HG03439 (cell line): ENCODE measurements at regions not wholly inside any gene's neighbourhood (a gene's known extent, or its start where the extent isn't known, plus 50 kb on each side); places are given as distances from the start of the nearest gene placed in this dataset.
"Not testable (repeated sequence)": the region's sequence is repeated elsewhere in the genome, so short reads cannot be mapped to it uniquely, and the experiment has no call there.

Experiments
- ATAC-seq: cut with Tn5 transposase; IDR thresholded peaks from one replicate; pipeline ENCODE4 v1.9.1; 2021; ENCODE audit warnings: mild to moderate bottlenecking, moderate library complexity; ENCODE audit not compliant: unreplicated experiment

DNA sequence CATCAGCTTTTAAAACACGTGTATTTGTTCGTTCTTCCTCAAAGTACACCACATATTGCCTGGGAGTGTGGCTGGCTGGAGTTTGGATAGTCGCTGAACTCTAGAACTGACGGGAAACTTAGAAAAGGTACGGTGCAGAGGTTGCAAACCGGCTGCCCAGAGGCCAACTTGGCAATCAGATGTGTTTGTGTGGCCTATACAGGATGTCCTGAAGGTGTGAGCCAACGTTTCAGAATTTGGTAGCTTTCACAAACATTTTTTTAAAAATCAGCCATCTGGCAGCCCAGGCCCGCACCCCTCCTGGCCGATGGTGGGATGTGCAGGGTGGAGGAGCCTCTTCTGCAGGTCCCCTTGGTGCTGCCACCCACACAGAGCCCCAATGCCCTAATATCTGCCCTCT is 73.6 kb upstream of the SLC25A33 start:
- no peak for ATAC-seq

DNA sequence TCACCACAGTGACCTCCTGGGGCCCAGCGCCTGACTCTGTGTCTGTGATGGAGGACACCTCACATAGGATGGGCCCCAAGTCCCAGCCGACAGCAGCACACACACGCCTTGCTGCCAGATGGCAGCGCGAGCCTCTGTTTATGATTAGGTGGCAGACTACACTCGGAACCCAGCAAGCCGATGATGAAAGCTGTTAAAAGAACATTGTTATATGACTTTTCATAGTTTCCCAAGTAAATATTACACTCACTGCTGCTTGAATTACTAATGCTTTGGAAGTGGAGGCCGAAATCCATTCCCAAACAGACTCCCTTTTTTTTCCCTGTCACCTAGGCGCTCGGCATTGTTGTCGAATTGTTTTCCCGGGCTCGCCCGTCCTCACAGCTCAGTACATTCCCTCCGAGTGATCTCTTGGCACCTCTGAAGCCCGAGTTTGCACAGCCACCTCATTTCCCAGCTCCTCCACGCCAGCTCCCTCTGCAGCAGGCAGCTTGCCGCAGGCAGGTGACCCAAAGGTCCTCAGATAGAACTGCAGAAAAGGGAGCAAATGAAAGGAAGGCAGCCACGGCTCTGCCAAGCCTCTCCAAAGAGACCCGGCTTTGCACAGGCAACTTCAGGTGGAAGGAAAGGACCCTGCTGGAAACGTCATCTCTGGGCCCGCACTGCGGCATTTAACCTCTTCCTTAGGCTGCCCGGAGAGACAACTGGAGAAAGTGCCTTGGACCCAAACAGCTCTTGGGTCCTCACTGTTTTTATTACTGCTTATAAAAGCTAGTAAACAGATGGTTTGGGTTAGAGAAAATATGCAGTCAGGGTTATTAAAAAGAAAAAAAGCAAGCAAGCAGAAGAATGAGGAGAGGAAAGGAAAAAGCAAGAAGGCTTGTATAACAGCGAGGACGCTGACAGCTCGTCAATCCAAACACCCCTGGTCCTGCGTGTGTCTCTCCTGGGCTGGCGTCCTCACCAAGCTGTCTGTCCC is 72.2 kb upstream of the SLC25A33 start:
- no peak for ATAC-seq

DNA sequence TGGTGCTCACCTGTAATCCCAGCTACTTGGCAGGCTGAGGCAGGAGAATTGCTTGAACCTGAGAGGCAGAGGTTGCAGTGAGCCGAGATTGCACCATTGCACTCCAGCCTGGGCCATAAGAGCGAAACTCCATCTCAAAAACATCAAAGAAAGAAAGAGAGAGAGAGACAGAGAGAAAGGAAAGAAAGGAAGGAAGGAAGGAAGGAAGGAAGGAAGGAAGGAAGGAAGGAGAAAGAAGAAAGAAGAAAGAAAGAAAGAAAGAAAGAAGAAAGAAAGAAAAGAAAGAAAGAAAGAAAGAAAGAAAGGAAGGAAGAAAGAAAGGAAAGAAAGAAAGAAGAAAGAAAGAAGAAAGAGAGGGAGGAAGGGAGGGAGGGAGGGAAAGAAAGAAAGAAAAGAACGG is 69.4 kb upstream of the SLC25A33 start:
- not testable (repeated sequence) for ATAC-seq

DNA sequence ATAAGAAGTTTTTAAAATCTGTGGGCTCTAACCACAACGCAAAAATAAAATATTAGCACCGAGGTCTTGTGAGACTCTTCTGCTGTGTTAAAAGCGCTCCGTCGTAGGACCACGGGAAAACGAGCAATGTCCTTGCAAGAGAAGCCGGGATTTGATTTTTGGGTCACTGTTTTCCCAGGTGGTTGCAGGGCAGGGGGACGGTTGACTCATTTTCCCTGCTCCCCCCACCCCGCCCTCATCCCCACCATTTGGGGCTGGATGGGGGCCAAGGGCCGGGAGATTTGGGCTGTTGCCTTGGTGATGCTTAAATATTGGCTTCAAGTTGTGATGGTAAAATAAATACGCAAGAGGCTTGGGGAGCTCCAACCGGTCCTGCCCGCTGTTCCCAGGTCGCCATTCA is 67.6 kb upstream of the SLC25A33 start:
- ATAC-seq: no peak

DNA sequence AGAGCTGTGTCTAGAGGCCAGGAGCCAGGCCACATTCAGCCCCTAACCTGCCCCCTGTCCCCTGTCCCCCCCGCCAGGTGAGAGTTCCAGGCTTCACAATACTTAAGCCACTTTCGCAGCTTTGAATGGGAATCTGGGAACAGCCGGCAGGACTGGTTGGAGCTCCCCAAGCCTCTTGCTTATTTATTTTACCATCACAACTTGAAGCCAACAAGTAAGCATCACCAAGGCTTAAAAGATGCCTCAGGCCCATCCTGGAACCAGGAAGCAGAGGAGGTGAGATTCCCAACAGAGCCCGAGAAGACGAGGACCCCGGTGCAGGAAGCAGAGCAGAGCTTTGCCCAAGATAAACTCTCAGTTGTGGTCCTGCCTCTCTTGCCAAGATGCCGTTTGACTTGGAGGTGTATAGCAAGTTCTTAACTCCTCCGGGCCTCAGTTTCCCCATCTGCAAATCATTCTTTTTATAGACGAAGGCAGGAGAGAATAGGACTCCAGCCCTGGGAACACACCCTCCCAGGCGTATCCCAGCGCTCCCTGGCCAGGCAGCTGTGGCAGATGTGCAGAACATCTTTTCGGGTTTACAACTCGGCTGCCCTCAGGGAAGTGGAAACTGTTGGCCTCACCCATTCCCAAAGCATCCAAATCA is 66.8 kb upstream of the SLC25A33 start:
- ATAC-seq: no peak

DNA sequence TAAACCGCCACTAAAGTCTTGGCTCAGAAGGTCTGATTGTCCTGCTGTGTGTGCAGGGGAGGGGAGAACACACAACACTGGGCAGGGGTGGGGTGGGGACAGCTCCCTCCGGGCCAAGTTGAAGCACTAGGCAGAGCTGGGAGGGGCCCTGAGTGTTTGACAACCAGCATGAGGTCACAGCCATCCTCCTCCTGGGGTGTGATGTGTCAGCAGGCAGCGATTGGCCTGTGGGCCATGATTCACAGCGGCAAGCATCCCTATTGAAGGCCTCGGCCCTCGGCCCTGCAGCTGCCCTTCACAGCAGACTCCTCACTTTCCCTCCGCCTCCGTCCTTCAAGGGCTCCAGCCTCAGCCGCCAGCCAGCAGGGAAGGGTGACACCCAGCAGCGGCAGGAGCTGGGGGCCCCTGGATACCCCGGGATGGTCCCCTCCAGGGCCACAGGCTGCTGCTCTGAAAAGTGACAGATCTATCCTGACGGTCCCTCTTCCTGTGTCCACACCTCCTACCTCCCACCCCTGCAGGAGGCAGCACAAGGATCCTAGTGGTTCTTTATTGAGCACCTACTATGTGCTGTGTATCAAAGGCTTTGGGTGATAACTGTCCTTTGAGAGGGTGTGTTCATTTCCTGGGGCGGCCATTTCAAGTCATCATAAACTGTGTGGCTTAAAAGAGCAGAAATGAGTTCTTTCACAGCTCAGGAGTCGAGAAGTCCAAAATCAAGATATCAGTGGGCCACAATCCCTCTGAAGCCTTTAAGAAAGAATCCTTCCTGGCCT is 66.0 kb upstream of the SLC25A33 start:
- ATAC-seq: no peak

DNA sequence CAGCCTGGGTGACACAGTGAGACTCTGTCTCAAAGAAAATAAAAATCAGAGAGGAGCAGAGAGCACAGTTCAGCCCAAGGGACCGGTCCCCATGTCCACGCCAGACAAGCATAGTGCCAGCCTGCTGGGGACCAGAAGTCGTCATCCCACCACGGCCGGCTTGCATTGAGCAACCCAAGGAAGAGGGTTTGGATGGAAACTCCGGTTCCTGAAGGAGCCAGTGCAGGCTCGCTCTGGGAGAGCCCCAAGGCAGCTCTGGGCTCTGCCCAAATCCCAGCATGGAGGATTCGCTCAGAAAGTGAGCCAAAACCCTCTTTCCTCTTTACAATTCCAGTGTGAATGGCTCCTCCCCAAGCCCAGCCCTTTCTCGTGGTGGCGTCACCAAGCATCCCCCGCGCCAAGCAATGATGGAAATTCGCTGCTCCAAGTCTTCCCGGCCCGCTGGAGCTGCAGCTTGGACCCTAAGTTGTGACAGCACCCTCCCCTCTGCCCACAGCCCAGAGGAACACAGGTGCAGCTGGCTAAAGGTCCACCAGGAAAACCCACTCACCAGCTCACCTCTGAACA is 64.1 kb upstream of the SLC25A33 start:
- ATAC-seq: no peak

DNA sequence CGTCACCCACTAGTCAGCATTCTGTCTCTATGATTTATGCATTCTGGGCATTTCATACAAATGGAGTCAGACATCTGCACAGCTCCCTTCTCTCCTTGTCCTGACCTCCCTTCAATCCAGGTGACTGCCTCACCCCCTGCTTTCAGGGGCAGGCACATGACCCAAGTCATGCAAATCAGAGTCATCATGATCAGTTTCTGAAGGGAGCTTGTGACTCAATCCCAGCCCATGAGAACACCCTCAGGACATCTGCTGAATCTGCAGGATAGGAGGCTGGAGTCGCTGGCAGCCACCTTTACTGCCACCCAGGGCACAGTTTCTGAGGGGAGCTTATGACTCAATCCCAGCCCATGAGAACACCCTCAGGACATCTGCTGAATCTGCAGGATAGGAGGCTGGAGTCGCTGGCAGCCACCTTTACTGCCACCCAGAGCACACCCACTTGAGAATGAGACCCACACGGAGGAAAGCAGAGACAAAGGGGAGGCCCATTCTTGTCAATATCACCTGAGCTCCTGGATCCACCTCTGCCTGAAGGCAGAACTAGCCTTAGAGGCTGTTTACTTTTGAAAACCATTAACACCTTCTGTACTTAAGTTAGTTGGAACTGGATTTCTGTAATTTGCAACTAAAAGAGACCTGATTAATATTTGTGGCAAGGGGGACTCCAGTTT is 62.3 kb upstream of the SLC25A33 start:
- no peak for ATAC-seq

DNA sequence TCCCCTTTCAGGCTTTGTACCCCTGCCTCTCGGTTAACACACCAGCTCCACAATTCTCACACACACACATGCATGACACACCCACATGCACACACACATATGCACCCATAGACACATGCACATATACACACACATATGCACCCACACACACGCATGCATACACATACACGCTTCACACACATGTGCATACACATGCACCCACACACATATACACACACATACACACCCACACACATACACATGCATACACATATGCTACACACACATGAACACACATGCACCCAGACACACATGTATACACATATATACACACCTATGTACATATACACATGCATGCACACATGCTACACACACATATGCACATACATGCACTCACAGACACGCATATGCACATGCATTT is 61.7 kb upstream of the SLC25A33 start:
- ATAC-seq: no peak

DNA sequence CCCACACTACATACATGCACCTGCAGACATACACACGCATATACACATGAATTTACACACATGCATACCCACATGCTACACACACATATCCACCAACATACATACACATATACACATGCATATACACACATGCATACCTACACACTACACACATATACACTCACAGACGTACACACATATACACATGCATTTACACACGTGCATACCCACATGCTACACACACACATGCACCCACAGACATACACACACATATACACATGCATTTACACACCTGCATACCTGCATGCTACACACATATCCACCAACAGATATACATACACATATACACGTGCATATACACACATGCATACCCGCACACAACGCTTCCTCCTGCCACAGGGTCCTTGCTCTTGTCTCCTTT is 61.2 kb upstream of the SLC25A33 start:
- no peak for ATAC-seq

DNA sequence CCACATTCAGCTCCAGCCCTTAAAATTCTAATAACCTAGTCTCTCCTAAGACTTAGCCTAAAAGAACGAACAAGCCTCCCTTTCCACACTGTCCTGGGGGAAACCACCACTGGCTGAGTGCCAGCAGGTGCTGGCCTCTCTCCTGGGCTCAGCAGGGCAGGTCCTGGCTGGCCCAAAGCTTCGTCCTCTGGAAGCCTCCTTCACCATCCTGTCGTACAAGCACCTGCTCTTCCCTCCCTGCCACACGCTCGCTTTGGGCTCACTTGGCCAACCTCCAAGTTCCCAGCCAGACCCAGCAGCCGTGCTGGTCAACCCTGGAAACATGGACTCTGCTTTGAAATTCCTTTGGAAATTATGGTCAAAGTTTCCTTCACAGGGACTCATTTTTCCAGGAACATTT is 58.2 kb upstream of the SLC25A33 start:
- ATAC-seq: no peak

DNA sequence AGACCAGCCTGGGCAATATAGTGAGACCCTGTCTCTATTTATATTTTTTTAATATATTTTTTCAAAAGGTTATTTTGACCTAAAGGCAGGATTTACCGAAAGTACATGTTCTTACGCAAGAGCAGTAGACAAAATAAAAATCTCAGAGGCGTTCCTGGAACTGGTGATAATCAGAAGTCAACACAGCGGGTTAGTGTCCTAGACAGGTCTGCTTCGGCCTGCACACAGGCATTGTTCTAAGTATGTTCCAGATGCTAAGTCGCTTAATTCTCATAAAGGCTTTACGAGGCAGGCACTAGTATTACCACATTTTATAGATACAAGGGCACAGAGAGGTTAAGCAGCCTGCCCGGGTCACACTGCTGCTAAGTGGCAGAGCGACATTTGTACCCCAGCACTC is 56.9 kb upstream of the SLC25A33 start:
- no peak for ATAC-seq

DNA sequence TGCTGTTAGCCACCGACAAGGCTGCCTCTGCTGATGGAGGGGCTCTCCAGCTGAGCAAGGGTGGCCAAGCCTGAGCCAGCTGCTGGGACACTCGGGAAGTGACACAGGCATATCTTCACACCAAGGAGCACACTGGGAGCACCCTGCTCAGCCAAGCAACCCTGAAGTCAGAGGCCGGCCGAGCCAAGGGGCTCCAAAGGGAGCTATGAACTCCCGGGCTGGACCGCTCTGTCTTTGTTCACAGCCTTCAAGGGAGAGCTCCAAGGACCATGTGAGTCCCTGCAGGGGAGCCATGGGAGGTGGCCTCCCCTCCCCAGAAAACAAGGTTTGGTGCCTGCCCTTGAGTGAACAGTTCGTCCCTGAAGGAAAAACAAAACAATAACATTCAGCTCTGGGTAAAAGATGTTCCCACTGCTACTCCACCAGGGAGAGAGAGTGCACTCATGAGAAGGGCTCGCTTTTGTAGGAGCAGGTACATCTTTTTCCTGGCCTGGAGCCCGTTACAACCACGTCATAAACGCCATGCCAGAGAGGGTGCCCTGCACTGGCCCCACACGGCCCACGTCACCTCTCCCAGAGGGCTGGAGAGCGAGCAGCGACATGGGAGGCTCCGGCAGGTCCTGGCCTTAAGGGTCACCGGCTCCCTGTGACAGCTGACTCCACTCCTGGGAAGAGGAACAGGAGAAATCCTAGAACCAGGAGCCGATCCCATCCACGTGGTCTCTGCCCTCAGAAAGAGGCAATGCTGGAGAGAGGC is 56.3 kb upstream of the SLC25A33 start:
- no peak for ATAC-seq

DNA sequence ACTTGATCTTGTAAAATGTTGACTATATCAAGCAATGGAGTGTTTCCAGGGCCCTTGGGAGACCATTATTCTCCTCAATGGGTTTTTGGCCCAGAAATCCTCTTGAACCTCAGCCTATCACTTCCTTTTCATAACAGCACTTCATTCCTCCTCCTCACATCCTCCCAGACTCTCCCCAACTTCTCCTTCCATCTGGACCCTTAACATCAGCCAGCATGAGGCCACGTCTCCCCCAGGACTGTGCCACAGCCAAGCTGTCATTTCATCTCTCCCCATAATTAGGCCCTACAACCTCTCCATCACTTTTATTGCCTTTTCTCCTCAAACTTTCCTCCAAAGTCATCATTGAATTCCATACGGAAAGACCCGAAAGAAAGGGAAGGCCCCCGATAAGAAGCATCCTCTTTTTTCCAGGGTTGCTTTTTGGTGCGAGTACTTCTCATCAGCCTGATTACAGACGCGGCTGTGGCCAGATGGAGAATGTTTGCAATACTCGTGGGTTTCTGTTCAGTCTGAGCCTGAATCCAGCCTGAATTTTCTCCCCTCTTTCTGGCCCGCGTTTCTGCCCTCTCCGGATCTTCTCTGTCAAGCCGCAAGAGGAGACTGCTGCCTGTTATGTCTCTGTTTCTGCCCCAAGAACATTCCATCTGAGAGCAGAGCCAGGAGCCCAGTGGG is 52.7 kb upstream of the SLC25A33 start:
- ATAC-seq: no peak
